ENCODE measurements at regions not wholly inside any gene's neighbourhood (a gene's known extent, or its start where the extent isn't known, plus 50 kb on each side); places are given as distances from the start of the nearest gene placed in this dataset.

DNA sequence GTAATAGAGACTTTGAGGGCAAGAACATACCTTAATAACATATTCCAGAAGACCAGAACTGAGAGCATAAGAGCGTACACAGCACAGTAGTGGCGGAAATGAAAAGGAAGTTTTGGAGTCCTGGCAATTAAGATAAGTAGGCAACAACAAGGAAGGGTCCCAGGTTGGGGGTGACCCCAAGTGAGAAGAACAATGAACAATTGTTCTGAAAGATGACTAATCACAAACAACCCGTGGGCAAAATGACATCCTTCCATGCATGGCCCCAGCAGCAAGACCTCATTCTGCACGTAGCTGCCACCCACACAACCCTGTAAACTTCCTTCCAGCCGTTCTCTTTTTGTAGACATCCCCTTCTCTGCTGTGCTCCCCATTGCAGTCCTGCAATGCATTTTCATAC lies 384.4 kb upstream of the PABPC4L start:
- DNase-seq, result no peak
- no peak for TF ChIP-seq POLR2A (IDR thresholded peaks at IDR 0.05; ENCODE audit: low read length)
- TF ChIP-seq GATA1 (IDR thresholded peaks at IDR 0.05; ENCODE audit: low read depth, low read length), result no peak

DNA sequence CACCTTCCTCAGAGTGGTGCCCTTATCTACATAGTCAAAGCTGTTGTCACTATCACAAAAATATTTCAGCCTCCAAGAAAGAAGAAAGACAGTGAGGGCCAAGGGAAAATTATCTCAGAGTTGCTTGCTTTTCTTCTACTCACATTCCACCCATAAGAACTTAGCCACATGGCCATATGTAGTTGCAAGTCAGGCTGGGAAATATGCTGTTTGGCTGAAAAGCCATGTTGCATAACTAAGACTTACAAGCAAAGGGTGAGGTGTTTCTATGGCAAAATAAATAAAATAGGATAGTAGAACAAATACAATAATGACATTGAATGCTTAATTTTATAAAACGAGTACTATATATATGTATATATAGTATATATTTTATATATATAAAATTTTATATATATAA lies 365.9 kb upstream of the PABPC4L start:
- no peak for DNase-seq
- TF ChIP-seq POLR2A (IDR thresholded peaks at IDR 0.05; ENCODE audit: low read length) (no peak), GATA1 (IDR thresholded peaks at IDR 0.05; ENCODE audit: low read depth, low read length) (no peak)

DNA sequence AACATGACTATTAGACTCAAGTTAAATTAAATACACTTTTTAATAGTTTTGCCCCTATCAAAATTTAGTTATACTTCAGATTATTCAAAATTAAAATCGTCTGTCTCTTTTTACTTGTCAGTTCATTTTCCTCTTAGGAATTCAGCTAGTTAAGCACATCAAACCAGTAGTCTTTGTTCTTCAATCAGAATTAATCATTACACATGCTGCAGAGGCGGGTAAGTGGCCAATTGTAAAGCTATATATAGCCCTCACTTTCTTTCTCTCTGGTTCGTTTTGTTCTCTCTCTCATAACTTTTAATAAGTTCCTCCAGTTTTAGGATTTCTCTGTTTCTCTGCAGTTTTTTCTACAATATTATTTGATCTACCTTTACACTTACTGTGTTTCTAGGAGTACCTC lies 359.1 kb upstream of the PABPC4L start:
- TF ChIP-seq POLR2A (IDR thresholded peaks at IDR 0.05; ENCODE audit: low read length) (no peak), GATA1 (IDR thresholded peaks at IDR 0.05; ENCODE audit: low read depth, low read length) (no peak)
- no peak for DNase-seq

DNA sequence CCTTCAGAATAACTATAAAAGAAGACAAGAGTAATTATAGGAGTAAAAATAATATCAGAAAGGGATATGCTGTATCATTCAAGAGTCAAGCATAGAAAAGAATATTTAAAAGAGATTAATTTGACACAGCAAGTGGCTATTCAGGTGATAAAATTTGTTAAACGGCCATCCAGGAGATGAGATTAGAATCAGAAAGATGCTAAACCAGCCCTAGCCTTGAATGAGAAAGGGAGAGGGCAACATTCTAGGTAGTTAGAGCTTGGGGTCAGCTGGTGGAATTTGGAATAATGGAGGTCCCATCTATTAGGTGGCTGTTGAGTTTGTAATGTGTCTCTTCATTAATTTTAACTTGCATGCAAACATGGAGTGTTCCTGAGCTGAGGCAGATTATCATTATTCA lies 350.5 kb upstream of the PABPC4L start:
- DNase-seq, result no peak
- TF ChIP-seq POLR2A (IDR thresholded peaks at IDR 0.05; ENCODE audit: low read length) (no peak), GATA1 (IDR thresholded peaks at IDR 0.05; ENCODE audit: low read depth, low read length) (no peak)

DNA sequence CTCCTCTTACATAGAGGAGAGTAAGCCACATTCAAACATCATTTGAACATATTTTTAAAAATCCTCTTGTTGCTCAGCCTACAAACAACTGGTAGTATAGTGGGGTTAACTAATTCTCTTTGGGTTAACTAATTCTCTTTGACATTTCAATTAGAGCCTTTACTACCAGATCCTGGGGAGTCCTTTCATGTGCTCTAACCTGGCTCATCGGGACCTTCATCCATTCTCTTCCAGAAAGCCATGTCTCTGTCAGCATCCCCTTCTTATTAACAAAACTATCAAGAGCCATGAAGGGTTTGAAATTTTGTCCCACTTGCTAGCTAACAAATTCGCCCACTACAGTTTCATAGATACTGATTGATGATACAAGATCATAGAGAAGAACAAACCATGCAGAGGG lies 349.8 kb upstream of the PABPC4L start:
- TF ChIP-seq GATA1 (IDR thresholded peaks at IDR 0.05; ENCODE audit: low read depth, low read length), result no peak
- TF ChIP-seq POLR2A (IDR thresholded peaks at IDR 0.05; ENCODE audit: low read length), result no peak
- DNase-seq, result no peak

DNA sequence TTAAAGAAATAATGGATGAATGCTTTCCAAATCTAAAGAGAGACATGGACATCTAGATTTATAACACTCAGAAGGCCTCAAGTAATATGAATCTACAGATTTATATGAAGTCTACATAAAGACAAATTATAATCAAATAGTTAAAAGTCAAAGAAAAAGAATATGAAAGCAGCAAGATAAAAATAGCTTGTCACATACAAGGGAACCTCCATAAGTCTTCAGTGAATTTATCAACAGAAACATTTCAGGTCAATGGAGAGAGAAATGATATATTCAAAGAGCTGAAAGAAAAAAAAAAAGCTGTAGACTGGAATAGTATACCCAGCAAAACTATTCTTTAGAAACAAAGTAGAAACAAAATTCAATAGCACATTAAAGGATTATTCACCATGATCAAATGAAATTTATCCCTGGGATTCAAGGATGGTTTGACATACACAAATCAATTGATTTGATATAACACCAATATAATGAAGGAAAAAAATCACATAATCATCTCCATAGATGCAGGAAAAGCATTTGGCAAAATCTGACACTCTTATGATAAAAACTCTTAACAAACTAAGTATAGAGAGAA lies 346.6 kb upstream of the PABPC4L start:
- DNase-seq, result no peak
- TF ChIP-seq POLR2A (IDR thresholded peaks at IDR 0.05; ENCODE audit: low read length) (no peak), GATA1 (IDR thresholded peaks at IDR 0.05; ENCODE audit: low read depth, low read length) (no peak)

DNA sequence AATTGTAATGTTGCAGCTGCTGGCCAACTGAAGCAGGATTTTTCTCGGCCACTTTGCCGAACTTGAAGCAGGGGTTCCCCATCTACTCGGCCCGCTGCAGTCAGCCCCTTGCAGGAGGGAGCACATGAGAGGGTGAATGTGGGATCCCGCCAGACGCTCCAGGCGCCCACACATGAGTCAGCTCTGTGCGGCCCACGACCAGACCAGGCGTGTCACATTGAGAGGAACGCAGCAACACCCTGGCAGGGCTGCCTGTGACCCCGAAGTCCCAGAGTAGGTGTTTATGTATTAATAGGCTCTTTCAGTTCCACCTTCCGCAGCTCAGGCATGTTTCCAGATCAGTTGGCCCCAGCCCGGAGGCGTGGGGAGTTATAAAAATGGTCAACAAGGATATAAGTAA lies 344.7 kb upstream of the PABPC4L start:
- DNase-seq, result no peak
- TF ChIP-seq POLR2A (IDR thresholded peaks at IDR 0.05; ENCODE audit: low read length), result no peak
- TF ChIP-seq GATA1 (IDR thresholded peaks at IDR 0.05; ENCODE audit: low read depth, low read length), result no peak

DNA sequence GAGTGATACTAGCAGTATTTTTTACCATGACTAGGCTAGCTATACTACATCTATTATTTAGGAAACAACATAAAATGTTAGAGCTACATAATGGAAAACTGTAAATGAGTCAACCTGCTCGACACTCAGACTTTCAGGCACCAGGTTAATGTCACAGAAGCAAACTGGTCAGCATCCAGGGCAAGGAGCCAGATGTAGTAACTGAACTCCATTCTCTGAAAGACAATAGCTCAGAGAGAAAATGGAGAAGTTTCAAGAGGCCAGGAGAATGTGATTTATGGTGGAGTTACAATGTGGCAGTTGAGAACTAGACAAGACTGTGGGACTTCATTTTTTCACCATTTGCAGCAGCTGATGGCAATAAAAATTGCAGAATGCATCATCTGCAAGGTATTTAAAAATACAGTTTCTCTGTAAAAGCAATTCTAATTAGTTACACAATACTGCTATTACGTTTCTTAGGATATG lies 342.7 kb upstream of the PABPC4L start:
- DNase-seq, result no peak
- TF ChIP-seq POLR2A (IDR thresholded peaks at IDR 0.05; ENCODE audit: low read length) (no peak), GATA1 (IDR thresholded peaks at IDR 0.05; ENCODE audit: low read depth, low read length) (no peak)

DNA sequence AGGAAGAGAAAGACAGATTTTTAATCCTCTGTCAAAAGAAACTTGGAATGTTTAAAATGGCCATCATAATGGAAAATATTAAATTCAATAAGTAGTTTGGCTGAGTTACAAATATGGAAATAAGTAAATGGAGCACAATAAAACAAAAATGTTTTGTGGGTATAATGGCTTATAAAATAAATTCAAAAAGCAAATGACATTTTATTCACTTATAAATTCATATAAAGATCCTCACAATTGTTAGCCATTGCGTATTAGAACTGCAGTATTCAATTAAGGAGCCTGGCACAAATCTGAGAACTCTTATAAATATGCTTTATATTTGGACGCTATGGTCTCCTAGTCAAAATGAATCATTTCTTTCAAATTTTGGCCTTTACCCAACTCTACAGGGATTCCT lies 339.0 kb upstream of the PABPC4L start:
- TF ChIP-seq POLR2A (IDR thresholded peaks at IDR 0.05; ENCODE audit: low read length) (no peak), GATA1 (IDR thresholded peaks at IDR 0.05; ENCODE audit: low read depth, low read length) (no peak)
- no peak for DNase-seq

DNA sequence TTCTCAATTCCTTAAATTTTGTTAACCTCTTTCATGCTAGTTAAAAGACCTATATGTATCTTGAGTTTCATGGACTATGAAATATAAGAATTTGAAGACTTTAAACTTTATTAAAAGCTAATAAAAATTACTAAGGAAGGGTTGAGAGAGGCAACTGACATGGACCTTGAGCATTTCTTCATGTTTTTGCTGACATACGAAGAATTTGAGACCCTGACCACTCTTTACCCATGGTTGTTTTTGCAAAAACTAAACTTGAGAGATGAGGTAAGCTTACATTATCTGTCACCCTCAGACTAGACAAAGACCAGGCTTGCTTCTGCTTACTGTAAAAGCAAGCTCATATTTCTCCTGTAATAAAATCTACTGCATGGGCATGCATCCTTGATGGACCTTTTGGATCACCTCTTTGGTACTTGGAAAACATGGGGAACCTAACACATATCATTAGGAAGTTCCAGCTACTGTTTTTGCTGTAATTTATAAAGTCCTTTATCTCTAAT lies 338.2 kb upstream of the PABPC4L start:
- TF ChIP-seq GATA1 (IDR thresholded peaks at IDR 0.05; ENCODE audit: low read depth, low read length) (no peak), POLR2A (IDR thresholded peaks at IDR 0.05; ENCODE audit: low read length) (no peak)
- DNase-seq, result no peak

DNA sequence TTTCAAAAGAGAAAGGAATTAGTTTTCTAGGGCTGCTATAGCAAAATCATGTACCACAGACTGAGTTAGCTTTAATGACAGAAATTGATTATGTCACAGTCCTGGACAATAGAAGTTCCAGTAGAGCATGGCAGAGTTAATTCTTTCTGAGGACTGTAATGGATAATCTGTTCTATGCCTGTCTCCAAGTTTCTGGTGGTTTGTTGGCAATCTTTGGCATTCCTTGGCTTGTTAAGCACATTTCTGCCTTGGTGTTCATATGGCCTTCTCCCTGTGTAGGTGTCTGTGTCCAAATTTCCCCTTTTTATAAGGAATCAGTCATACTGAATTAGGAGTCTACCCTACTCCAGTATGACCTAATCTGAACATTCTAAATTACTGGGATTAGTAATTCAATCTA lies 336.1 kb upstream of the PABPC4L start:
- TF ChIP-seq GATA1 (IDR thresholded peaks at IDR 0.05; ENCODE audit: low read depth, low read length), result no peak
- no peak for TF ChIP-seq POLR2A (IDR thresholded peaks at IDR 0.05; ENCODE audit: low read length)

DNA sequence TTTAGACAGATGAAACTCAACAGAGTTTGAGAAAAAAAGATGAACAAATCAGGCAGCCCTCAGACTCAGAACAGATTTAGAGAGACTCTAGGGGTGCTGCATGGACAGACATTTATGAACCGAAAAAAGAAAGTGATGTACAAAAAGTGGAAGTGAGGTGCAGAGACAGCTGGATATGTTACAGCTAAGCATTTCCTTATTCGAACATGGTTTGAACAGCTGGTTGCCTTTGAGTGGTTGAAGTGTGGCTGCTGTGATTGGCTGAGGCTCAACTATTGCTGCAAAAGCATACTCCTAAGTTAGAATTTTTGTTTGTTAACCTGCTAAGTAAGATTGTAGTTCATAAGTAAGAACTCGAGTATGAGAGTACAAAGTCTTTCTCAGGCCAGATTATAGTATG lies 331.5 kb upstream of the PABPC4L start:
- TF ChIP-seq GATA1 (IDR thresholded peaks at IDR 0.05; ENCODE audit: low read depth, low read length), result no peak
- no peak for TF ChIP-seq POLR2A (IDR thresholded peaks at IDR 0.05; ENCODE audit: low read length)
- no peak for DNase-seq

More for the DNA sequence above, 336.1 kb upstream of the PABPC4L start:
- DNase-seq, result no peak

DNA sequence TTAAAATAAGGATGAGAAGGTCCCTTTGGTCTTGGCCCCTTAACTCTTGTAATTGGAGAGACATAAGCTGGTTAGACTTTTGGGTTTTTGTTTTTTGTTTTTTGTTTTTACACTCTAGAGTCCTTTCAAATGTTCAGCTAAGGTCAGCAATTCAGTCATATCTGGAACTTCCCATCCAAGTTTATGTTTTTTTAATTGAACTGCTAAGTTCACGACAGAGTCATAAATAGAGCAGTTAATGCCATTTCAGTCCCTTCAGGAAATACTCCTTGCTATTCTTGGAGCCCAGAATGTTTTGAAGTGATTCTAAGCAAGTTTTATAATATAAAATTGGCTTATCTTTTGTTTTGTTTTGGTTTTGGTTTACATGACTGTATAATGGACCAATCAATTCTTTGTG lies 329.4 kb upstream of the PABPC4L start:
- TF ChIP-seq POLR2A (IDR thresholded peaks at IDR 0.05; ENCODE audit: low read length) (no peak), GATA1 (IDR thresholded peaks at IDR 0.05; ENCODE audit: low read depth, low read length) (no peak)
- no peak for DNase-seq

DNA sequence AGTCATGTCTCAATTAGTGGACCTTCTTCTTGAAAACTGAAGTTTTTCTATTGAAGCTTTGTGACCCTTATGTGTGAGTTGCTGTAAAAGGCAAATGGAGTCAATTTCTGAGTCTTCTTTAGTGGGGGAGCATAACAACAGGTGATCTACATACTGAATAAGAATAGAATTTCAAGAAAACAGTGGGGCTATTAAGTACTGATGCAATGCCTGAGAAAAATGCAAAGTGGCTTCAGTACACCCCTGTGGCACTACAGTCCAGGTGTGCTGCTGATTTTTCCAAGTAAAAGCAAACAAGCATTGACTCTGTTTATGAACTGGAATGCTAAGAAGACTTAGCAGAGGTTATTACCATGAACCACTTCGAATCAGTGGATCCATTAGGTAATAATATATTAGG lies 328.0 kb upstream of the PABPC4L start:
- TF ChIP-seq POLR2A (IDR thresholded peaks at IDR 0.05; ENCODE audit: low read length) (no peak), GATA1 (IDR thresholded peaks at IDR 0.05; ENCODE audit: low read depth, low read length) (no peak)
- no peak for DNase-seq

DNA sequence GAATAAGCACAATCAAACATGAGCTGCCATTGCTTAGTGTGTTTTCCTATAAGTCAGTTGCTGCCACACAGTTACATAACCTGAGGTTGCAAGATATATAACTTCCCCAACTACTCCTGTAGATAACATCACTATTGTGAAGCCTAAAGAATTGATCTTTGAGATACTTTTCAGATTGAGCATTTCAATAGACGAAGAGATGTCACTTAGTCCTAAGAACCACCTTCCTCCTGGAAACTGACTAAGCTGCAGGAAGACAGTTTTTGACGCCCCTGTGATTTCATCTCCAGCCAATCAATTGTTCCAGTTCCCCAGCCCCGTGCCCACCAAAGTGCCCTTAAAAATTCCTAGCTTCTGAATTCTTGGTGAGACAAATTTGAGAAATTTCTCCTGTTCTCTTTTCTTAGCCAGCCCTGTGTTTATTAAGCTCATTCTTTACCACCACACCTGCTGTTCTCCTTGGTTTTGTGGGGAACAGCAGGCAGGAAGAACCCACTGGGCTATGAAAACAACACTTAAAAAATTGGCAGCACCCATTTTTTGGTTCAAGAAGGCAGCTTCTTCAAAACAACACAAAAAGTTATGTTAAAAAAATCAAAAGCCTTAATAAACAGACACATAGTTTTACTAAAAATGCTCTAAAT lies 317.1 kb upstream of the PABPC4L start:
- no peak for DNase-seq
- TF ChIP-seq GATA1 (IDR thresholded peaks at IDR 0.05; ENCODE audit: low read depth, low read length) (no peak), POLR2A (IDR thresholded peaks at IDR 0.05; ENCODE audit: low read length) (no peak)
